ENCODE measurements at regions not wholly inside any gene's neighbourhood (a gene's known extent, or its start where the extent isn't known, plus 50 kb on each side); places are given as distances from the start of the nearest gene placed in this dataset.

GRCh38 chr1:232317350-232317749 lies 312.6 kb downstream of the SIPA1L2 start:
- no peak for TF ChIP-seq CTCF (IDR thresholded peaks at IDR 0.05)
- no peak for TF ChIP-seq POLR2AphosphoS5 (IDR thresholded peaks at IDR 0.05)
- no peak for TF ChIP-seq POLR2A (IDR thresholded peaks at IDR 0.05)
- TF ChIP-seq EP300 (IDR thresholded peaks at IDR 0.05), result no peak

Data from gastroesophageal sphincter (tissue), 3 donors.